ENCODE measurements at regions not wholly inside any gene's neighbourhood (a gene's known extent, or its start where the extent isn't known, plus 50 kb on each side); places are given as distances from the start of the nearest gene placed in this dataset.

GRCh38 chr5:173771121-173771724 is 116.9 kb upstream of the CPEB4 start:
- H3K36me3 ChIP-seq: no peaks in the 10 kb centered on the region
- ATAC-seq: no peak
- no peaks in the 10 kb centered on the region for H3K9me3 ChIP-seq
- TF ChIP-seq EP300 (IDR thresholded peaks at IDR 0.05) (no peak), POLR2A (IDR thresholded peaks at IDR 0.05) (no peak)
- H3K27ac ChIP-seq: no peak overlapping the region
- WGBS, 2 donors (ENCODE audit: low coverage in 1 of 2): 22 to 40% methylated on average over 10 to 11 of the region's 24 CpGs
- H3K27me3 ChIP-seq: peaks cover 17% of the 10 kb centered on the region
- no peak overlapping the region for H3K4me3 ChIP-seq
- no peaks in the 10 kb centered on the region for H3K4me1 ChIP-seq

GRCh38 chr5:173771725-173772383 is 116.3 kb upstream of the CPEB4 start:
- ATAC-seq: no peak
- H3K4me1 ChIP-seq: no peaks in the 10 kb centered on the region
- TF ChIP-seq POLR2A (IDR thresholded peaks at IDR 0.05) (no peak), POLR2AphosphoS5 (IDR thresholded peaks at IDR 0.05) (no peak), EP300 (IDR thresholded peaks at IDR 0.05) (no peak)
- TF ChIP-seq, protein P1, sequence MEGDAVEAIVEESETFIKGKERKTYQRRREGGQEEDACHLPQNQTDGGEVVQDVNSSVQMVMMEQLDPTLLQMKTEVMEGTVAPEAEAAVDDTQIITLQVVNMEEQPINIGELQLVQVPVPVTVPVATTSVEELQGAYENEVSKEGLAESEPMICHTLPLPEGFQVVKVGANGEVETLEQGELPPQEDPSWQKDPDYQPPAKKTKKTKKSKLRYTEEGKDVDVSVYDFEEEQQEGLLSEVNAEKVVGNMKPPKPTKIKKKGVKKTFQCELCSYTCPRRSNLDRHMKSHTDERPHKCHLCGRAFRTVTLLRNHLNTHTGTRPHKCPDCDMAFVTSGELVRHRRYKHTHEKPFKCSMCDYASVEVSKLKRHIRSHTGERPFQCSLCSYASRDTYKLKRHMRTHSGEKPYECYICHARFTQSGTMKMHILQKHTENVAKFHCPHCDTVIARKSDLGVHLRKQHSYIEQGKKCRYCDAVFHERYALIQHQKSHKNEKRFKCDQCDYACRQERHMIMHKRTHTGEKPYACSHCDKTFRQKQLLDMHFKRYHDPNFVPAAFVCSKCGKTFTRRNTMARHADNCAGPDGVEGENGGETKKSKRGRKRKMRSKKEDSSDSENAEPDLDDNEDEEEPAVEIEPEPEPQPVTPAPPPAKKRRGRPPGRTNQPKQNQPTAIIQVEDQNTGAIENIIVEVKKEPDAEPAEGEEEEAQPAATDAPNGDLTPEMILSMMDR (IDR thresholded peaks at IDR 0.05): no peak
- H3K36me3 ChIP-seq: no peaks in the 10 kb centered on the region
- no peaks in the 10 kb centered on the region for H3K9me3 ChIP-seq
- no peak overlapping the region for H3K4me3 ChIP-seq
- WGBS, 2 donors (ENCODE audit: low coverage in 1 of 2): 75 to 81% methylated on average over 4 to 9 of the region's 11 CpGs
- H3K27me3 ChIP-seq: peaks cover 17% of the 10 kb centered on the region
- H3K27ac ChIP-seq: no peak overlapping the region

- H3K27ac ChIP-seq: no peak overlapping the region
- no peaks in the 10 kb centered on the region for H3K36me3 ChIP-seq
- no peaks in the 10 kb centered on the region for H3K4me1 ChIP-seq
- no peak for ATAC-seq
- H3K9me3 ChIP-seq: no peaks in the 10 kb centered on the region
- WGBS, 2 donors (ENCODE audit: low coverage in 1 of 2): 71 to 87% methylated on average over 6 of the region's 9 CpGs
- H3K27me3 ChIP-seq: peaks cover 17% of the 10 kb centered on the region
- no peak for TF ChIP-seq EP300 (IDR thresholded peaks at IDR 0.05)
- TF ChIP-seq, protein P1 (IDR thresholded peaks at IDR 0.05): no peak
- TF ChIP-seq POLR2A (IDR thresholded peaks at IDR 0.05): no peak
- TF ChIP-seq POLR2AphosphoS5 (IDR thresholded peaks at IDR 0.05): no peak
- no peak overlapping the region for H3K4me3 ChIP-seq
These were observed 115.6 kb upstream of the CPEB4 start for GRCh38 chr5:173772384-173773059.

GRCh38 chr5:173774271-173774761 is 113.8 kb upstream of the CPEB4 start:
- no peak overlapping the region for H3K4me3 ChIP-seq
- no peaks in the 10 kb centered on the region for H3K4me1 ChIP-seq
- peaks cover 17% of the 10 kb centered on the region for H3K27me3 ChIP-seq
- no peaks in the 10 kb centered on the region for H3K36me3 ChIP-seq
- 78 to 84% methylated on average over 4 of the region's 4 CpGs for WGBS, 2 donors (ENCODE audit: low coverage in 1 of 2)
- H3K9me3 ChIP-seq: no peaks in the 10 kb centered on the region
- H3K27ac ChIP-seq: no peak overlapping the region
- ATAC-seq: no peak
- TF ChIP-seq POLR2AphosphoS5 (IDR thresholded peaks at IDR 0.05) (no peak), POLR2A (IDR thresholded peaks at IDR 0.05) (no peak), EP300 (IDR thresholded peaks at IDR 0.05) (no peak)
- TF ChIP-seq, protein P1 (IDR thresholded peaks at IDR 0.05): no peak

- TF ChIP-seq POLR2AphosphoS5 (IDR thresholded peaks at IDR 0.05) (no peak), POLR2A (IDR thresholded peaks at IDR 0.05) (no peak), EP300 (IDR thresholded peaks at IDR 0.05) (no peak)
- TF ChIP-seq, protein P1 (IDR thresholded peaks at IDR 0.05): no peak
- WGBS, 2 donors (ENCODE audit: low coverage in 1 of 2): 68 to 90% methylated on average over 4 to 8 of the region's 12 CpGs
- ATAC-seq: no peak
- H3K4me1 ChIP-seq: no peaks in the 10 kb centered on the region
- H3K4me3 ChIP-seq: no peak overlapping the region
- peaks cover 17% of the 10 kb centered on the region for H3K27me3 ChIP-seq
- H3K9me3 ChIP-seq: no peaks in the 10 kb centered on the region
- H3K27ac ChIP-seq: no peak overlapping the region
- no peaks in the 10 kb centered on the region for H3K36me3 ChIP-seq
These were observed 112.6 kb upstream of the CPEB4 start for GRCh38 chr5:173775261-173776197.
